OCI-LY7 (cell line): ENCODE measurements at regions not wholly inside any gene's neighbourhood (a gene's known extent, or its start where the extent isn't known, plus 50 kb on each side); places are given as distances from the start of the nearest gene placed in this dataset.
"Not testable (repeated sequence)": the region's sequence is repeated elsewhere in the genome, so short reads cannot be mapped to it uniquely, and the experiment has no call there.

Experiments used
- EZH2phosphoT487 ChIP-seq: fragments of 200-600 bp; sonication (generic); IDR thresholded peaks from 2 replicates; pipeline ENCODE4 v1.6.1; 2018; ENCODE audit warnings: low read depth, borderline replicate concordance, mild to moderate bottlenecking, mixed run types, antibody characterized with exemption, low read length, moderate library complexity, mixed read lengths
- TF ChIP-seq, protein P1 (sequence below): fragments of 200-600 bp; sonication (generic); conservative IDR thresholded peaks from 2 replicates; pipeline ENCODE4 v1.5.1; 2014; ENCODE audit warnings: mild to moderate bottlenecking, antibody characterized with exemption, low read length, moderate library complexity, mixed read lengths

DNA sequence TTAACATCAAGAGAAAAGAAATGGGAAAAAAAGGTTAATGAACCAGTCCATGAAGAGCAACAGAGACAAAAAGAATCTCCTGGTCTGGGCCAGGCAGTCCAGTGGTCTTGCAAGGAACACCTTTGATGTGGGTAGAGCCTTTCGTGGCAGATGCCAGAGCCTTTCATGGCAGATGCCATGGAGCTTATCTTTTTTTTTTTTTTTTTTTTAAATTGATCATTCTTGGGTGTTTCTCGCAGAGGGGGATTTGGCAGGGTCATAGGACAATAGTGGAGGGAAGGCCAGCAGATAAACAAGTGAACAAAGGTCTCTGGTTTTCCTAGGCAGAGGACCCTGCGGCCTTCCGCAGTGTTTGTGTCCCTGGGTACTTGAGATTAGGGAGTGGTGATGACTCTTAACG, 100.9 kb downstream of the ZNF429 start:
- TF ChIP-seq, protein P1, sequence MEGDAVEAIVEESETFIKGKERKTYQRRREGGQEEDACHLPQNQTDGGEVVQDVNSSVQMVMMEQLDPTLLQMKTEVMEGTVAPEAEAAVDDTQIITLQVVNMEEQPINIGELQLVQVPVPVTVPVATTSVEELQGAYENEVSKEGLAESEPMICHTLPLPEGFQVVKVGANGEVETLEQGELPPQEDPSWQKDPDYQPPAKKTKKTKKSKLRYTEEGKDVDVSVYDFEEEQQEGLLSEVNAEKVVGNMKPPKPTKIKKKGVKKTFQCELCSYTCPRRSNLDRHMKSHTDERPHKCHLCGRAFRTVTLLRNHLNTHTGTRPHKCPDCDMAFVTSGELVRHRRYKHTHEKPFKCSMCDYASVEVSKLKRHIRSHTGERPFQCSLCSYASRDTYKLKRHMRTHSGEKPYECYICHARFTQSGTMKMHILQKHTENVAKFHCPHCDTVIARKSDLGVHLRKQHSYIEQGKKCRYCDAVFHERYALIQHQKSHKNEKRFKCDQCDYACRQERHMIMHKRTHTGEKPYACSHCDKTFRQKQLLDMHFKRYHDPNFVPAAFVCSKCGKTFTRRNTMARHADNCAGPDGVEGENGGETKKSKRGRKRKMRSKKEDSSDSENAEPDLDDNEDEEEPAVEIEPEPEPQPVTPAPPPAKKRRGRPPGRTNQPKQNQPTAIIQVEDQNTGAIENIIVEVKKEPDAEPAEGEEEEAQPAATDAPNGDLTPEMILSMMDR = not testable (repeated sequence)
- not testable (repeated sequence) for TF ChIP-seq EZH2phosphoT487
